A549 (cell line): ENCODE measurements at regions not wholly inside any gene's neighbourhood (a gene's known extent, or its start where the extent isn't known, plus 50 kb on each side); places are given as distances from the start of the nearest gene placed in this dataset.

Experiments used
- ATAC-seq, 2 experiments: fragments of 200-7000 bp in 1 of 2; fragments of >200 bp in 1 of 2; cut with Nextera tagmentation in 1 of 2; cut with Tn5 transposase in 1 of 2; 3 replicates each; pipeline versions ENCODE4 v1.8.0 to v1.9.1; 2018 to 2020; ENCODE audit warnings: mild to moderate bottlenecking in 1 of 2, moderate library complexity in 1 of 2
- CTCF ChIA-PET: fragments of 300-600 bp; sonication (Branson Sonifier 250); formaldehyde crosslinking; extraction: SDS; loops from one replicate; lab custom pipeline; 2021; ENCODE audit warnings: antibody characterized with exemption, inconsistent platforms; lab: Yijun Ruan, JAX
- POLR2A ChIA-PET: fragments of 350-600 bp; formaldehyde crosslinking; extraction: SDS; loops from one replicate; lab custom pipeline; 2021; ENCODE audit warnings: antibody characterized with exemption, inconsistent platforms; lab: Yijun Ruan, JAX
- DNase-seq, 2 experiments: peaks; one replicate each; pipeline versions ENCODE4 v3.0.0 to v3.0.0-alpha.2; 2011 to 2016; ENCODE audit warnings: low read depth in 1 of 2, low spot score in 1 of 2
- FAIRE-seq: peaks from 2 replicates; lab custom pipeline; 2011; peaks lifted over from hg19 to GRCh38; lab: Jason Lieb, UNC
- H3K27ac ChIP-seq, 2 experiments: fragments of >200 bp; sonication (Bioruptor Twin); formaldehyde crosslinking; 3 replicates each; pipeline ENCODE4 v1.5.1; 2016 to 2017
- H3K4me1 ChIP-seq: fragments of >200 bp; sonication (Bioruptor Twin); formaldehyde crosslinking; 3 replicates; pipeline ENCODE4 v1.6.1; 2016
- H3K4me2 ChIP-seq: fragments of >200 bp; sonication (Bioruptor Twin); formaldehyde crosslinking; 3 replicates; pipeline ENCODE4 v1.6.1; 2016
- H3K4me3 ChIP-seq: fragments of >200 bp; sonication (Bioruptor Twin); formaldehyde crosslinking; 3 replicates; pipeline ENCODE4 v1.5.1; 2016
- H3K9me3 ChIP-seq: fragments of >200 bp; sonication (Bioruptor Twin); formaldehyde crosslinking; 3 replicates; pipeline ENCODE4 v1.6.1; 2016
- ATOH8 ChIP-seq: fragments of 250-450 bp; sonication (Bioruptor Pico); IDR thresholded peaks from 2 replicates; pipeline ENCODE4 v1.5.0; 2020; ENCODE audit warnings: low read depth, mild to moderate bottlenecking, moderate library complexity
- BCL3 ChIP-seq: fragments of >200 bp; sonication (Bioruptor Twin); formaldehyde crosslinking; IDR thresholded peaks from 3 replicates; pipeline ENCODE4 v1.6.1; 2016
- CHD2 ChIP-seq: fragments of 150-350 bp; IDR thresholded peaks from 2 replicates; pipeline ENCODE4 v1.6.1; 2014; ENCODE audit warnings: low read length; ENCODE audit not compliant: partially characterized antibody
- CTCF ChIP-seq: fragments of >200 bp; sonication (Bioruptor Twin); formaldehyde crosslinking; IDR thresholded peaks from 3 replicates; pipeline ENCODE4 v1.5.1; 2016
- EHMT2 ChIP-seq: fragments of 200-600 bp; sonication (generic); IDR thresholded peaks from 2 replicates; pipeline ENCODE4 v1.6.1; 2016; ENCODE audit warnings: antibody characterized with exemption, low read depth, mild to moderate bottlenecking, moderate library complexity
- EP300 ChIP-seq, 2 experiments: fragments of >200 bp; sonication (Bioruptor Twin); formaldehyde crosslinking; IDR thresholded peaks; 2 replicates in 1 of 2; 3 replicates in 1 of 2; pipeline ENCODE4 v1.6.1; 2016 to 2017
- FOSB ChIP-seq: fragments of 250-450 bp; sonication (Bioruptor Pico); IDR thresholded peaks from 2 replicates; pipeline ENCODE4 v1.5.0; 2020; ENCODE audit warnings: mild to moderate bottlenecking, moderate library complexity
- FOXS1 ChIP-seq: fragments of 250-450 bp; sonication (Bioruptor Pico); IDR thresholded peaks from 2 replicates; pipeline ENCODE4 v1.5.0; 2020; ENCODE audit warnings: mild to moderate bottlenecking, moderate library complexity
- GATA3 ChIP-seq: IDR thresholded peaks from 2 replicates; pipeline ENCODE4 v1.6.1; 2012; ENCODE audit warnings: borderline replicate concordance
- HOXA7 ChIP-seq: fragments of 250-450 bp; sonication (Bioruptor Pico); IDR thresholded peaks from 2 replicates; pipeline ENCODE4 v1.5.0; 2020; ENCODE audit warnings: mild to moderate bottlenecking, moderate library complexity
- HOXB5 ChIP-seq: fragments of 250-450 bp; sonication (Bioruptor Pico); IDR thresholded peaks from 2 replicates; pipeline ENCODE4 v1.5.0; 2020; ENCODE audit warnings: mild to moderate bottlenecking, moderate library complexity
- JUN ChIP-seq, 2 experiments: fragments of >200 bp; sonication (Bioruptor Twin); formaldehyde crosslinking; IDR thresholded peaks; 2 replicates in 1 of 2; 3 replicates in 1 of 2; pipeline ENCODE4 v1.6.1; 2016 to 2017
- JUNB ChIP-seq: fragments of >200 bp; sonication (Bioruptor Twin); formaldehyde crosslinking; IDR thresholded peaks from 2 replicates; pipeline ENCODE4 v1.6.1; 2016
- KDM5A ChIP-seq: fragments of 200-600 bp; sonication (generic); IDR thresholded peaks from 2 replicates; pipeline ENCODE4 v1.6.1; 2016; ENCODE audit warnings: antibody characterized with exemption, mild to moderate bottlenecking
- MAFK ChIP-seq: fragments of 450-650 bp; IDR thresholded peaks from 2 replicates; pipeline ENCODE4 v1.6.1; 2014; ENCODE audit not compliant: partially characterized antibody
- MAX ChIP-seq: IDR thresholded peaks from 2 replicates; pipeline ENCODE4 v1.6.1; 2012
- MAZ ChIP-seq: fragments of 150-350 bp; IDR thresholded peaks from 2 replicates; pipeline ENCODE4 v1.6.1; 2014; ENCODE audit warnings: antibody characterized with exemption, low read depth, low read length, borderline replicate concordance
- MYC ChIP-seq: IDR thresholded peaks from 2 replicates; pipeline ENCODE4 v1.6.1; 2012; ENCODE audit warnings: mild to moderate bottlenecking, inconsistent platforms, low read length, improper control_type of control experiment, borderline replicate concordance
- NR3C1 ChIP-seq: fragments of >200 bp; sonication (Bioruptor Twin); formaldehyde crosslinking; IDR thresholded peaks from 3 replicates; pipeline ENCODE4 v1.6.1; 2017
- RAD21 ChIP-seq, 2 experiments: fragments of >200 bp in 1 of 2; sonication (Bioruptor Twin) in 1 of 2; formaldehyde crosslinking in 1 of 2; IDR thresholded peaks in 1 of 2; conservative IDR thresholded peaks in 1 of 2; 2 replicates in 1 of 2; 3 replicates in 1 of 2; pipeline ENCODE4 v1.6.1; 2012 to 2018; ENCODE audit warnings: inconsistent platforms in 1 of 2
- RARB ChIP-seq: fragments of 250-450 bp; sonication (Bioruptor Pico); IDR thresholded peaks from 2 replicates; pipeline ENCODE4 v1.8.0; 2021; ENCODE audit warnings: mild to moderate bottlenecking, moderate library complexity
- RNF2 ChIP-seq: fragments of 200-600 bp; sonication (generic); IDR thresholded peaks from 2 replicates; pipeline ENCODE4 v1.6.1; 2016; ENCODE audit warnings: low read depth, mild to moderate bottlenecking, antibody characterized with exemption, moderate library complexity, borderline replicate concordance
- TFCP2L1 ChIP-seq: fragments of 250-450 bp; sonication (Bioruptor Pico); IDR thresholded peaks from 2 replicates; pipeline ENCODE4 v1.5.0; 2021; ENCODE audit warnings: mild to moderate bottlenecking
- ZNF302 ChIP-seq: fragments of 250-450 bp; sonication (Bioruptor Pico); IDR thresholded peaks from 2 replicates; pipeline ENCODE4 v1.9.0; 2021; ENCODE audit warnings: inconsistent platforms, mild to moderate bottlenecking, moderate library complexity
- ZSCAN20 ChIP-seq: fragments of 250-450 bp; sonication (Bioruptor Pico); IDR thresholded peaks from 2 replicates; pipeline ENCODE4 v1.8.0; 2022; ENCODE audit warnings: mild to moderate bottlenecking, moderate library complexity
- WGBS: methylation state at CpG from one replicate; pipeline ENCODE4 v1.1.6; 2017; ENCODE audit errors: missing lambda C conversion rate; 5-methylcytosine and 5-hydroxymethylcytosine counted together

GRCh38 chr4:22097596-22097995 is 149.0 kb upstream of the KCNIP4 start:
- ChIA-PET CTCF (no interaction called here), POLR2A (no interaction called here)
- ATAC-seq: no peak

GRCh38 chr4:22094217-22094616 is 145.6 kb upstream of the KCNIP4 start:
- H3K4me3 ChIP-seq: no peak overlapping the region
- CTCF ChIA-PET: no interaction called here
- FAIRE-seq: no peak
- no peak overlapping the region for H3K4me2 ChIP-seq
- no peak for TF ChIP-seq ZSCAN20 (CRISPR knock-in tag)
- no peak for TF ChIP-seq MYC
- no peak for TF ChIP-seq KDM5A
- no peak for TF ChIP-seq EHMT2
- no peak for TF ChIP-seq RNF2
- no peak for TF ChIP-seq FOSB (CRISPR knock-in tag)
- no peak for TF ChIP-seq ATOH8 (CRISPR knock-in tag)
- POLR2A ChIA-PET: no interaction called here
- no peak for DNase-seq
- no peak for ATAC-seq
- H3K27ac ChIP-seq: no peak overlapping the region
- no peaks in the 10 kb centered on the region for H3K9me3 ChIP-seq
- no peaks in the 10 kb centered on the region for H3K4me1 ChIP-seq

More at GRCh38 chr4:22097596-22097995, 149.0 kb upstream of the KCNIP4 start:
- no peak overlapping the region for H3K4me2 ChIP-seq
- no peaks in the 10 kb centered on the region for H3K9me3 ChIP-seq
- no peak overlapping the region for H3K27ac ChIP-seq
- 4% methylated on average over 2 of the region's 2 CpGs for WGBS
- DNase-seq (no peak), FAIRE-seq (no peak)
- TF ChIP-seq FOXS1 (CRISPR knock-in tag) (no peak), MAFK (no peak), RNF2 (no peak), NR3C1 (no peak), ZNF302 (CRISPR knock-in tag) (no peak), RAD21 (conservative IDR thresholded peaks at IDR 0.05 in 1 of 2, IDR thresholded peaks at IDR 0.05 in 1 of 2) (no peak), RARB (CRISPR knock-in tag) (no peak), JUN (IDR thresholded peaks at IDR 0.05) (no peak), MAX (no peak), BCL3 (no peak), EP300 (IDR thresholded peaks at IDR 0.05) (no peak), HOXA7 (CRISPR knock-in tag) (no peak), MAZ (no peak)
- H3K4me3 ChIP-seq: no peak overlapping the region
- H3K4me1 ChIP-seq: no peaks in the 10 kb centered on the region

GRCh38 chr4:22093126-22093525 is 144.6 kb upstream of the KCNIP4 start:
- ATAC-seq (no peak), FAIRE-seq (no peak), DNase-seq (no peak)
- no peak overlapping the region for H3K27ac ChIP-seq
- POLR2A ChIA-PET: no interaction called here
- WGBS: 3% methylated on average over 3 of the region's 3 CpGs
- TF ChIP-seq CTCF (no peak), JUNB (no peak), CHD2 (no peak), TFCP2L1 (CRISPR knock-in tag) (no peak), HOXB5 (no peak), MYC (no peak), GATA3 (no peak)
- CTCF ChIA-PET: no interaction called here
- no peaks in the 10 kb centered on the region for H3K9me3 ChIP-seq
- H3K4me2 ChIP-seq: no peak overlapping the region
- H3K4me1 ChIP-seq: no peaks in the 10 kb centered on the region
- no peak overlapping the region for H3K4me3 ChIP-seq
